ENCODE measurements at regions not wholly inside any gene's neighbourhood (a gene's known extent, or its start where the extent isn't known, plus 50 kb on each side); places are given as distances from the start of the nearest gene placed in this dataset.

- DNase-seq (ENCODE audit: low spot score): no peak
- Histone ChIP-seq H2AFZ (no peak overlapping the region), H3K27me3 (no peaks in the 10 kb centered on the region), H3K9me2 (replicated peaks; ENCODE audit: insufficient read depth) (no peaks in the 10 kb centered on the region), H3K4me2 (no peak overlapping the region), H3K4me1 (ENCODE audit: insufficient read depth) (no peaks in the 10 kb centered on the region), H3K36me3 (replicated peaks; ENCODE audit: insufficient read depth, low read depth) (no peaks in the 10 kb centered on the region), H3K27ac (no peak overlapping the region), H3K79me2 (no peaks in the 10 kb centered on the region), H4K20me1 (ENCODE audit: insufficient read depth, poor library complexity, severe bottlenecking) (no peaks in the 10 kb centered on the region), H3K4me3 (no peak overlapping the region), H3K9me3 (ENCODE audit: low read depth) (no peaks in the 10 kb centered on the region)
- WGBS (ENCODE audit: low lambda C conversion rate, missing lambda C conversion rate): 85% methylated on average over 11 of the region's 11 CpGs
- no peak for TF ChIP-seq CTCF (IDR thresholded peaks at IDR 0.05; ENCODE audit: poor library complexity)
- TF ChIP-seq EZH2phosphoT487 (IDR thresholded peaks at IDR 0.05; ENCODE audit: low read depth, severe bottlenecking, unreplicated experiment): no peak
- TF ChIP-seq EZH2 (IDR thresholded peaks at IDR 0.05; ENCODE audit: borderline replicate concordance): no peak
Observed at GRCh38 chr7:148472406-148472805, 118.2 kb upstream of the C7orf33 start.

- Histone ChIP-seq H3K9me2 (replicated peaks; ENCODE audit: insufficient read depth) (no peaks in the 10 kb centered on the region), H3K4me3 (no peak overlapping the region), H3K36me3 (replicated peaks; ENCODE audit: insufficient read depth, low read depth) (no peaks in the 10 kb centered on the region), H3K4me2 (no peak overlapping the region), H3K4me1 (ENCODE audit: insufficient read depth) (no peaks in the 10 kb centered on the region), H3K27ac (no peak overlapping the region), H3K27me3 (no peaks in the 10 kb centered on the region), H2AFZ (no peak overlapping the region), H3K9me3 (ENCODE audit: low read depth) (no peaks in the 10 kb centered on the region), H3K79me2 (no peaks in the 10 kb centered on the region), H4K20me1 (ENCODE audit: insufficient read depth, poor library complexity, severe bottlenecking) (no peaks in the 10 kb centered on the region)
- no peak for DNase-seq (ENCODE audit: low spot score)
- TF ChIP-seq EZH2 (IDR thresholded peaks at IDR 0.05; ENCODE audit: borderline replicate concordance): no peak
- TF ChIP-seq CTCF (IDR thresholded peaks at IDR 0.05; ENCODE audit: poor library complexity): no peak
- no peak for TF ChIP-seq EZH2phosphoT487 (IDR thresholded peaks at IDR 0.05; ENCODE audit: low read depth, severe bottlenecking, unreplicated experiment)
- WGBS (ENCODE audit: low lambda C conversion rate, missing lambda C conversion rate): 89% methylated on average over 14 of the region's 14 CpGs
Observed at GRCh38 chr7:148473703-148474480, 116.7 kb upstream of the C7orf33 start.

- no peaks in the 10 kb centered on the region for H3K27me3 ChIP-seq
- no peaks in the 10 kb centered on the region for H3K9me3 ChIP-seq (ENCODE audit: low read depth)
- no peaks in the 10 kb centered on the region for H4K20me1 ChIP-seq (ENCODE audit: insufficient read depth, poor library complexity, severe bottlenecking)
- no peaks in the 10 kb centered on the region for H3K36me3 ChIP-seq (replicated peaks; ENCODE audit: insufficient read depth, low read depth)
- H3K79me2 ChIP-seq: no peaks in the 10 kb centered on the region
- H3K4me1 ChIP-seq (ENCODE audit: insufficient read depth): no peaks in the 10 kb centered on the region
- no peak for DNase-seq (ENCODE audit: low spot score)
- H2AFZ ChIP-seq: no peak overlapping the region
- TF ChIP-seq EZH2 (IDR thresholded peaks at IDR 0.05; ENCODE audit: borderline replicate concordance) (no peak), CTCF (IDR thresholded peaks at IDR 0.05; ENCODE audit: poor library complexity) (no peak), EZH2phosphoT487 (IDR thresholded peaks at IDR 0.05; ENCODE audit: low read depth, severe bottlenecking, unreplicated experiment) (no peak)
- H3K27ac ChIP-seq: no peak overlapping the region
- no peak overlapping the region for H3K4me3 ChIP-seq
- H3K4me2 ChIP-seq: no peak overlapping the region
- no peaks in the 10 kb centered on the region for H3K9me2 ChIP-seq (replicated peaks; ENCODE audit: insufficient read depth)
- 85% methylated on average over 6 of the region's 6 CpGs for WGBS (ENCODE audit: low lambda C conversion rate, missing lambda C conversion rate)
Observed at GRCh38 chr7:148474481-148475025, 116.0 kb upstream of the C7orf33 start.
